ENCODE measurements at regions not wholly inside any gene's neighbourhood (a gene's known extent, or its start where the extent isn't known, plus 50 kb on each side); places are given as distances from the start of the nearest gene placed in this dataset.

GRCh38 chr18:37872562-37872961 is 307.0 kb upstream of the CELF4 start:
- Histone ChIP-seq H3K4me3 (no peak overlapping the region), H3K9me3 (no peaks in the 10 kb centered on the region), H3K27ac (no peak overlapping the region), H3K27me3 (no peaks in the 10 kb centered on the region), H3K4me1 (no peaks in the 10 kb centered on the region), H3K36me3 (no peaks in the 10 kb centered on the region)
- 22% methylated on average over 2 of the region's 2 CpGs for WGBS (ENCODE audit: insufficient coverage, low coverage, low lambda C conversion rate, missing lambda C conversion rate)
- TF ChIP-seq, protein P1, sequence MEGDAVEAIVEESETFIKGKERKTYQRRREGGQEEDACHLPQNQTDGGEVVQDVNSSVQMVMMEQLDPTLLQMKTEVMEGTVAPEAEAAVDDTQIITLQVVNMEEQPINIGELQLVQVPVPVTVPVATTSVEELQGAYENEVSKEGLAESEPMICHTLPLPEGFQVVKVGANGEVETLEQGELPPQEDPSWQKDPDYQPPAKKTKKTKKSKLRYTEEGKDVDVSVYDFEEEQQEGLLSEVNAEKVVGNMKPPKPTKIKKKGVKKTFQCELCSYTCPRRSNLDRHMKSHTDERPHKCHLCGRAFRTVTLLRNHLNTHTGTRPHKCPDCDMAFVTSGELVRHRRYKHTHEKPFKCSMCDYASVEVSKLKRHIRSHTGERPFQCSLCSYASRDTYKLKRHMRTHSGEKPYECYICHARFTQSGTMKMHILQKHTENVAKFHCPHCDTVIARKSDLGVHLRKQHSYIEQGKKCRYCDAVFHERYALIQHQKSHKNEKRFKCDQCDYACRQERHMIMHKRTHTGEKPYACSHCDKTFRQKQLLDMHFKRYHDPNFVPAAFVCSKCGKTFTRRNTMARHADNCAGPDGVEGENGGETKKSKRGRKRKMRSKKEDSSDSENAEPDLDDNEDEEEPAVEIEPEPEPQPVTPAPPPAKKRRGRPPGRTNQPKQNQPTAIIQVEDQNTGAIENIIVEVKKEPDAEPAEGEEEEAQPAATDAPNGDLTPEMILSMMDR (IDR thresholded peaks at IDR 0.05) = no peak
- DNase-seq (no peak), ATAC-seq (no peak)
- intact Hi-C loops (cut with DNase I) = no loop called here

DNA sequence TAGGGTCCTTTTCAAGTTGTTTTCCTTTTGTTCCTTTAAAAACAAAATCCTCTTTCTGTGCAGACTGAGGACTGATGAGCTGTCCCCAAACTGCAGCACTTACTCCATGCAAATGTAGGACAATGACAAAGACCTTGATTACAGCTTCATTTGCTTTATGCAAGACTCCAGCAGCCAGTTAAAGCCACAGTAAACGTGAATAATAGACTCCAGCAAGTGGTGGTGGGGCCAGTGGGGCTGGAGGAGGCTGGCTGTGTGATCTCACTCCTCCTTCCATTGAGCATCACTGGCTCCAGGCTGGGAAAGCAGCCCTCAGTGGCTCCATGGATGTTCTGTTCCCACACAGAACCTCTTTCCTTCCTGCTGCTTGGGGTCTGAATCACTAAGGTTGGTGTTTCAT is 306.0 kb upstream of the CELF4 start:
- H3K9me3 ChIP-seq = no peaks in the 10 kb centered on the region
- H3K27me3 ChIP-seq = no peaks in the 10 kb centered on the region
- no peaks in the 10 kb centered on the region for H3K4me1 ChIP-seq
- WGBS (ENCODE audit: insufficient coverage, low coverage, low lambda C conversion rate, missing lambda C conversion rate) = 0% methylated on average over 1 of the region's 1 CpG
- H3K4me3 ChIP-seq = no peak overlapping the region
- ATAC-seq = no peak
- intact Hi-C loops (cut with DNase I) = no loop called here
- H3K27ac ChIP-seq = no peak overlapping the region
- no peaks in the 10 kb centered on the region for H3K36me3 ChIP-seq
- TF ChIP-seq POLR2A (IDR thresholded peaks at IDR 0.05) = no peak
- TF ChIP-seq, protein P1 (IDR thresholded peaks at IDR 0.05) = no peak
- DNase-seq = no peak

DNA sequence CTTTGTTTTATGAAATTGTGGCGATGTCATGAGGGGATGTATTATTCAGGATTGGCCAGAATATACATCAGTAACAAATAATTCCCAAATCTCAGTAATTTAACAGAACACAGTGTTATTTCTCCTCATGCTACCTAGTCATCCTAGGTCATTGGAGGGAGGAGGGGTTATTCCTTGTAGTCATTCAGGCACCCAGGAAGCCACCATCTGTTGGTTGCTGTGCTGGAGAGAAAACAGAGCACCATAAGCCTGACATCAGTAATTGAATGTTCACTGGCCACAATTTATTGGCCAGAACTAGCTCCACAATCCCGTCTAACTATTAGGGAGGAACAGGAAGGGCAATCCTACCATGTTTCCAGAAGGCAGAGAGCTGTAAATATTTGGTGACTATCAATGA is 303.5 kb upstream of the CELF4 start:
- ATAC-seq = no peak

GRCh38 chr18:37864122-37864521 is 298.5 kb upstream of the CELF4 start:
- H3K4me1 ChIP-seq = no peaks in the 10 kb centered on the region
- no peak overlapping the region for H3K4me3 ChIP-seq
- H3K27ac ChIP-seq = no peak overlapping the region
- no peaks in the 10 kb centered on the region for H3K36me3 ChIP-seq
- ATAC-seq (no peak), DNase-seq (no peak)
- no peaks in the 10 kb centered on the region for H3K27me3 ChIP-seq
- intact Hi-C loops (cut with DNase I) = no loop called here
- 56% methylated on average over 1 of the region's 1 CpG for WGBS (ENCODE audit: insufficient coverage, low coverage, low lambda C conversion rate, missing lambda C conversion rate)
- H3K9me3 ChIP-seq = no peaks in the 10 kb centered on the region
- TF ChIP-seq POLR2A (IDR thresholded peaks at IDR 0.05) = no peak
- TF ChIP-seq, protein P1 (IDR thresholded peaks at IDR 0.05) = no peak

More for the DNA sequence above, 303.5 kb upstream of the CELF4 start:
- no peaks in the 10 kb centered on the region for H3K4me1 ChIP-seq
- no peak overlapping the region for H3K4me3 ChIP-seq
- WGBS (ENCODE audit: insufficient coverage, low coverage, low lambda C conversion rate, missing lambda C conversion rate) = 44% methylated on average over 2 of the region's 2 CpGs
- no peaks in the 10 kb centered on the region for H3K9me3 ChIP-seq
- H3K36me3 ChIP-seq = no peaks in the 10 kb centered on the region
- no peak for TF ChIP-seq POLR2A (IDR thresholded peaks at IDR 0.05)
- TF ChIP-seq, protein P1 (IDR thresholded peaks at IDR 0.05) = no peak
- intact Hi-C loops (cut with DNase I) = no loop called here
- no peaks in the 10 kb centered on the region for H3K27me3 ChIP-seq
- no peak overlapping the region for H3K27ac ChIP-seq
- DNase-seq = no peak

GRCh38 chr18:37861981-37862380 is 296.4 kb upstream of the CELF4 start:
- no peaks in the 10 kb centered on the region for H3K36me3 ChIP-seq
- no peaks in the 10 kb centered on the region for H3K27me3 ChIP-seq
- TF ChIP-seq POLR2A (IDR thresholded peaks at IDR 0.05) = no peak
- TF ChIP-seq, protein P1 (IDR thresholded peaks at IDR 0.05) = no peak
- WGBS (ENCODE audit: insufficient coverage, low coverage, low lambda C conversion rate, missing lambda C conversion rate) = 50% methylated on average over 2 of the region's 2 CpGs
- H3K4me3 ChIP-seq = no peak overlapping the region
- H3K27ac ChIP-seq = no peak overlapping the region
- no peaks in the 10 kb centered on the region for H3K4me1 ChIP-seq
- intact Hi-C loops (cut with DNase I) = no loop called here
- no peak for DNase-seq
- ATAC-seq = no peak
- no peaks in the 10 kb centered on the region for H3K9me3 ChIP-seq
